Activated CD8-positive, alpha-beta memory T cell treated with anti-CD3 and anti-CD28 coated beads, Interleukin-2, amount 10 ng/mL, durations not matched to agents 7 days and 5 days (primary cell): ENCODE measurements at regions not wholly inside any gene's neighbourhood (a gene's known extent, or its start where the extent isn't known, plus 50 kb on each side); places are given as distances from the start of the nearest gene placed in this dataset.
"Not testable (repeated sequence)": the region's sequence is repeated elsewhere in the genome, so short reads cannot be mapped to it uniquely, and the experiment has no call there.

Experiments used
- ATAC-seq: fragments of 150-1000 bp; cut with Tn5 transposase; one replicate; pipeline ENCODE4 v1.10.0; 2021; ENCODE audit warnings: moderate library complexity
- CTCF ChIA-PET: fragments of 350-600 bp; sonication (Branson Sonifier 250); formaldehyde crosslinking; loops from one replicate; lab custom pipeline; 2021; ENCODE audit warnings: antibody characterized with exemption; lab: Charles Lee
- DNase-seq: peaks from one replicate; pipeline ENCODE4 v3.0.0-alpha.2; 2020
- H3K27ac Mint-ChIP-seq: one replicate; pipeline ENCODE4 v1.8.0; 2021; ENCODE audit warnings: mild to moderate bottlenecking, mixed read lengths
- H3K27me3 Mint-ChIP-seq: one replicate; pipeline ENCODE4 v1.8.0; 2021; ENCODE audit warnings: mixed read lengths
- H3K36me3 Mint-ChIP-seq: one replicate; pipeline ENCODE4 v1.8.0; 2021; ENCODE audit warnings: mild to moderate bottlenecking, mixed read lengths
- H3K4me1 Mint-ChIP-seq: one replicate; pipeline ENCODE4 v1.8.0; 2021; ENCODE audit warnings: mixed read lengths
- H3K4me3 Mint-ChIP-seq: one replicate; pipeline ENCODE4 v1.8.0; 2021; ENCODE audit warnings: mild to moderate bottlenecking, moderate library complexity, mixed read lengths
- H3K9me3 Mint-ChIP-seq: one replicate; pipeline ENCODE4 v1.8.0; 2022; ENCODE audit warnings: low read depth, mixed read lengths

GRCh38 chr2:194938066-194938465 lies 719.0 kb upstream of the SLC39A10 start:
- DNase-seq (no peak), ATAC-seq (no peak)
- Mint-ChIP-seq H3K4me1 (no peaks in the 10 kb centered on the region), H3K9me3 (no peaks in the 10 kb centered on the region), H3K4me3 (no peak overlapping the region), H3K36me3 (no peaks in the 10 kb centered on the region), H3K27me3 (no peaks in the 10 kb centered on the region), H3K27ac (no peak overlapping the region)
- CTCF ChIA-PET, result no interaction called here

- Mint-ChIP-seq H3K9me3 (no peaks in the 10 kb centered on the region), H3K27me3 (no peaks in the 10 kb centered on the region), H3K36me3 (no peaks in the 10 kb centered on the region), H3K4me1 (no peaks in the 10 kb centered on the region), H3K27ac (no peak overlapping the region), H3K4me3 (no peak overlapping the region)
- CTCF ChIA-PET, result no interaction called here
- no peak for DNase-seq
- ATAC-seq, result no peak
Measured at GRCh38 chr2:194927489-194927888, 729.5 kb upstream of the SLC39A10 start.

- H3K27ac Mint-ChIP-seq, result no peak overlapping the region
- no peak for ATAC-seq
- no peak for DNase-seq
- CTCF ChIA-PET, result no interaction called here
- no peak overlapping the region for H3K4me3 Mint-ChIP-seq
- no peaks in the 10 kb centered on the region for H3K27me3 Mint-ChIP-seq
- H3K36me3 Mint-ChIP-seq, result no peaks in the 10 kb centered on the region
- H3K9me3 Mint-ChIP-seq, result no peaks in the 10 kb centered on the region
- H3K4me1 Mint-ChIP-seq, result no peaks in the 10 kb centered on the region
Measured at GRCh38 chr2:194926873-194927272, 730.2 kb upstream of the SLC39A10 start.

- no peaks in the 10 kb centered on the region for H3K9me3 Mint-ChIP-seq
- no peaks in the 10 kb centered on the region for H3K36me3 Mint-ChIP-seq
- H3K27ac Mint-ChIP-seq, result no peak overlapping the region
- H3K27me3 Mint-ChIP-seq, result no peaks in the 10 kb centered on the region
- DNase-seq (no peak), ATAC-seq (no peak)
- CTCF ChIA-PET, result no interaction called here
- H3K4me3 Mint-ChIP-seq, result no peak overlapping the region
- H3K4me1 Mint-ChIP-seq, result no peaks in the 10 kb centered on the region
Measured at GRCh38 chr2:194925742-194926141, 731.3 kb upstream of the SLC39A10 start.

GRCh38 chr2:194917519-194917918 lies 739.5 kb upstream of the SLC39A10 start:
- Mint-ChIP-seq H3K27ac (no peak overlapping the region), H3K9me3 (no peaks in the 10 kb centered on the region), H3K36me3 (no peaks in the 10 kb centered on the region), H3K4me1 (no peaks in the 10 kb centered on the region), H3K27me3 (no peaks in the 10 kb centered on the region), H3K4me3 (no peak overlapping the region)
- DNase-seq, result no peak
- CTCF ChIA-PET, result no interaction called here
- no peak for ATAC-seq

- DNase-seq, result no peak
- ATAC-seq, result no peak
- Mint-ChIP-seq H3K4me1 (no peaks in the 10 kb centered on the region), H3K27ac (no peak overlapping the region), H3K27me3 (no peaks in the 10 kb centered on the region), H3K9me3 (no peaks in the 10 kb centered on the region), H3K4me3 (no peak overlapping the region), H3K36me3 (no peaks in the 10 kb centered on the region)
- CTCF ChIA-PET, result no interaction called here
Measured at GRCh38 chr2:194915485-194915884, 741.5 kb upstream of the SLC39A10 start.

- no peaks in the 10 kb centered on the region for H3K4me1 Mint-ChIP-seq
- no peak overlapping the region for H3K4me3 Mint-ChIP-seq
- H3K27ac Mint-ChIP-seq, result no peak overlapping the region
- no peaks in the 10 kb centered on the region for H3K36me3 Mint-ChIP-seq
- CTCF ChIA-PET, result no interaction called here
- H3K27me3 Mint-ChIP-seq, result no peaks in the 10 kb centered on the region
- DNase-seq (no peak), ATAC-seq (no peak)
- no peaks in the 10 kb centered on the region for H3K9me3 Mint-ChIP-seq
Measured at GRCh38 chr2:194907569-194907968, 749.5 kb upstream of the SLC39A10 start.

GRCh38 chr2:194896871-194897270 lies 760.2 kb upstream of the SLC39A10 start:
- Mint-ChIP-seq H3K36me3 (no peaks in the 10 kb centered on the region), H3K4me3 (no peak overlapping the region), H3K4me1 (no peaks in the 10 kb centered on the region), H3K9me3 (no peaks in the 10 kb centered on the region), H3K27ac (no peak overlapping the region), H3K27me3 (no peaks in the 10 kb centered on the region)
- no peak for ATAC-seq
- CTCF ChIA-PET, result interaction anchor here (0.6 kb wide), 1 partner anchor 382 kb away, joined by 3 read pairs; no protein-coding TSS in a partner anchor
- DNase-seq, result no peak

GRCh38 chr2:194883711-194884110 lies 773.3 kb upstream of the SLC39A10 start:
- CTCF ChIA-PET, result no interaction called here
- Mint-ChIP-seq H3K4me3 (no peak overlapping the region), H3K27me3 (peaks cover 2% of the 10 kb centered on the region), H3K36me3 (no peaks in the 10 kb centered on the region), H3K27ac (no peak overlapping the region), H3K9me3 (no peaks in the 10 kb centered on the region), H3K4me1 (no peaks in the 10 kb centered on the region)
- DNase-seq, result no peak
- no peak for ATAC-seq

- CTCF ChIA-PET, result no interaction called here
- Mint-ChIP-seq H3K27me3 (no peaks in the 10 kb centered on the region), H3K36me3 (no peaks in the 10 kb centered on the region), H3K9me3 (no peaks in the 10 kb centered on the region), H3K27ac (no peak overlapping the region), H3K4me3 (no peak overlapping the region), H3K4me1 (no peaks in the 10 kb centered on the region)
- no peak for DNase-seq
- no peak for ATAC-seq
Measured at GRCh38 chr2:194870974-194871535, 786.0 kb upstream of the SLC39A10 start.

- Mint-ChIP-seq H3K4me1 (no peaks in the 10 kb centered on the region), H3K4me3 (no peak overlapping the region), H3K27me3 (no peaks in the 10 kb centered on the region), H3K27ac (no peak overlapping the region), H3K9me3 (no peaks in the 10 kb centered on the region), H3K36me3 (no peaks in the 10 kb centered on the region)
- ATAC-seq (no peak), DNase-seq (no peak)
- CTCF ChIA-PET, result interaction anchor here (1.0 kb wide), 1 partner anchor 12 kb away, joined by 4 read pairs; no protein-coding TSS in a partner anchor
Measured at GRCh38 chr2:194867328-194867727, 789.7 kb upstream of the SLC39A10 start.

- no peak overlapping the region for H3K4me3 Mint-ChIP-seq
- DNase-seq, result no peak
- CTCF ChIA-PET, result interaction anchor here (1.3 kb wide), 1 partner anchor 12 kb away, joined by 4 read pairs; no protein-coding TSS in a partner anchor
- no peaks in the 10 kb centered on the region for H3K9me3 Mint-ChIP-seq
- no peak for ATAC-seq
- H3K27me3 Mint-ChIP-seq, result no peaks in the 10 kb centered on the region
- no peak overlapping the region for H3K27ac Mint-ChIP-seq
- no peaks in the 10 kb centered on the region for H3K36me3 Mint-ChIP-seq
- H3K4me1 Mint-ChIP-seq, result no peaks in the 10 kb centered on the region
Measured at GRCh38 chr2:194854941-194855340, 802.1 kb upstream of the SLC39A10 start.

- Mint-ChIP-seq H3K4me1 (no peaks in the 10 kb centered on the region), H3K27ac (no peak overlapping the region)
- CTCF ChIA-PET, result no interaction called here
Measured at GRCh38 chr2:194842871-194843270, 814.2 kb upstream of the SLC39A10 start.

GRCh38 chr2:194834371-194834770 lies 822.7 kb upstream of the SLC39A10 start:
- DNase-seq, H3K9me3 Mint-ChIP-seq, H3K4me1 Mint-ChIP-seq, CTCF ChIA-PET, H3K27me3 Mint-ChIP-seq, H3K36me3 Mint-ChIP-seq, ATAC-seq, H3K27ac Mint-ChIP-seq, H3K4me3 Mint-ChIP-seq: not testable (repeated sequence)

More at GRCh38 chr2:194842871-194843270, 814.2 kb upstream of the SLC39A10 start:
- Mint-ChIP-seq H3K4me3 (no peak overlapping the region), H3K36me3 (no peaks in the 10 kb centered on the region), H3K27me3 (no peaks in the 10 kb centered on the region), H3K9me3 (no peaks in the 10 kb centered on the region)
- DNase-seq (no peak), ATAC-seq (no peak)

GRCh38 chr2:194826241-194826640 lies 830.8 kb upstream of the SLC39A10 start:
- no peak for DNase-seq
- H3K9me3 Mint-ChIP-seq, result no peaks in the 10 kb centered on the region
- no peak for ATAC-seq
- no peaks in the 10 kb centered on the region for H3K4me1 Mint-ChIP-seq
- no peak overlapping the region for H3K4me3 Mint-ChIP-seq
- CTCF ChIA-PET, result no interaction called here
- H3K36me3 Mint-ChIP-seq, result no peaks in the 10 kb centered on the region
- H3K27ac Mint-ChIP-seq, result no peak overlapping the region
- no peaks in the 10 kb centered on the region for H3K27me3 Mint-ChIP-seq
